H9 (cell line): ENCODE measurements at regions not wholly inside any gene's neighbourhood (a gene's known extent, or its start where the extent isn't known, plus 50 kb on each side); places are given as distances from the start of the nearest gene placed in this dataset.
A peak's percentile ranks its signal among the peaks of the same experiment; 100 is the strongest.

Experiments
- DNase-seq: peaks from one replicate; pipeline ENCODE4 v3.0.0-alpha.2; 2017
- H2AFZ ChIP-seq: one replicate; pipeline ENCODE4 v1.6.1; 2013; ENCODE audit warnings: mild to moderate bottlenecking, low read length, control low read depth, moderate library complexity
- H2AK5ac ChIP-seq: 2 replicates; pipeline ENCODE4 v1.6.1; 2013; ENCODE audit warnings: low read length, control low read depth, mixed read lengths; ENCODE audit not compliant: insufficient read length
- H2BK120ac ChIP-seq: one replicate; pipeline ENCODE4 v1.6.1; 2013; ENCODE audit warnings: low read depth, mild to moderate bottlenecking, low read length, control low read depth, inconsistent platforms; ENCODE audit not compliant: poor library complexity, severe bottlenecking
- H2BK12ac ChIP-seq: 2 replicates; pipeline ENCODE4 v1.6.1; 2013; ENCODE audit warnings: low read length, control low read depth, mixed read lengths, low read depth; ENCODE audit not compliant: insufficient read length
- H2BK15ac ChIP-seq: 2 replicates; pipeline ENCODE4 v1.6.1; 2013; ENCODE audit warnings: low read depth, low read length, control low read depth
- H2BK20ac ChIP-seq: one replicate; pipeline ENCODE4 v1.6.1; 2013; ENCODE audit warnings: low read depth, mild to moderate bottlenecking, low read length, control low read depth, inconsistent platforms; ENCODE audit not compliant: poor library complexity, severe bottlenecking
- H2BK5ac ChIP-seq: 2 replicates; pipeline ENCODE4 v1.6.1; 2013; ENCODE audit warnings: low read length, control low read depth, mixed read lengths; ENCODE audit not compliant: insufficient read length
- H3K14ac ChIP-seq: 2 replicates; pipeline ENCODE4 v1.6.1; 2013; ENCODE audit warnings: low read length, control low read depth; ENCODE audit not compliant: insufficient read depth
- H3K18ac ChIP-seq: 2 replicates; pipeline ENCODE4 v1.6.1; 2013; ENCODE audit warnings: low read depth, mild to moderate bottlenecking, mixed read lengths, low read length, control low read depth; ENCODE audit not compliant: insufficient read length
- H3K23ac ChIP-seq: 2 replicates; pipeline ENCODE4 v1.6.1; 2013; ENCODE audit warnings: low read length, control low read depth, mixed read lengths, low read depth; ENCODE audit not compliant: insufficient read length
- H3K23me2 ChIP-seq: 2 replicates; pipeline ENCODE4 v1.6.1; 2013; ENCODE audit warnings: low read depth, mild to moderate bottlenecking, mixed read lengths, low read length, control low read depth; ENCODE audit not compliant: insufficient read length, poor library complexity, severe bottlenecking
- H3K27ac ChIP-seq: 2 replicates; pipeline ENCODE4 v1.5.1; 2013; ENCODE audit warnings: low read length, control low read depth, mixed read lengths, low read depth; ENCODE audit not compliant: insufficient read length
- H3K27me3 ChIP-seq: 2 replicates; pipeline ENCODE4 v1.6.1; 2013; ENCODE audit warnings: low read length, control low read depth, inconsistent platforms; ENCODE audit not compliant: insufficient read depth
- H3K4ac ChIP-seq: 2 replicates; pipeline ENCODE4 v1.6.1; 2013; ENCODE audit warnings: low read depth, mild to moderate bottlenecking, control low read depth, inconsistent platforms, low read length, moderate library complexity
- H3K4me1 ChIP-seq: 2 replicates; pipeline ENCODE4 v1.6.1; 2013; ENCODE audit warnings: low read length, control low read depth, inconsistent platforms; ENCODE audit not compliant: insufficient read depth
- H3K4me2 ChIP-seq: 2 replicates; pipeline ENCODE4 v1.6.1; 2013; ENCODE audit warnings: low read length, control low read depth, mixed read lengths; ENCODE audit not compliant: insufficient read length, insufficient read depth
- H3K56ac ChIP-seq: 2 replicates; pipeline ENCODE4 v1.6.1; 2013; ENCODE audit warnings: low read depth, mild to moderate bottlenecking, mixed read lengths, low read length, control low read depth; ENCODE audit not compliant: insufficient read length
- H3K79me1 ChIP-seq: 2 replicates; pipeline ENCODE4 v1.6.1; 2013; ENCODE audit warnings: low read depth, mild to moderate bottlenecking, moderate library complexity, low read length, control low read depth, inconsistent platforms; ENCODE audit not compliant: insufficient read depth, poor library complexity, severe bottlenecking
- H3K79me2 ChIP-seq: 2 replicates; pipeline ENCODE4 v1.6.1; 2013; ENCODE audit warnings: low read length, control low read depth, inconsistent platforms; ENCODE audit not compliant: insufficient read depth
- H3K9ac ChIP-seq: 2 replicates; pipeline ENCODE4 v1.6.1; 2013; ENCODE audit warnings: low read length, control low read depth, mixed read lengths; ENCODE audit not compliant: insufficient read length; ENCODE audit errors: extremely low read depth
- H3K9me3 ChIP-seq: one replicate; pipeline ENCODE4 v1.6.1; 2013; ENCODE audit warnings: low read depth, low read length, inconsistent platforms; ENCODE audit not compliant: control insufficient read depth
- H3T11ph ChIP-seq: one replicate; pipeline ENCODE4 v1.6.1; 2013; ENCODE audit warnings: mild to moderate bottlenecking, low read length, control low read depth, inconsistent platforms
- H4K20me1 ChIP-seq: one replicate; pipeline ENCODE4 v1.6.1; 2013; ENCODE audit not compliant: control insufficient read depth, insufficient read length, insufficient read depth
- H4K5ac ChIP-seq: 2 replicates; pipeline ENCODE4 v1.6.1; 2013; ENCODE audit warnings: low read depth, mild to moderate bottlenecking, mixed read lengths, low read length, control low read depth; ENCODE audit not compliant: insufficient read length
- H4K8ac ChIP-seq: replicated peaks from 2 replicates; pipeline ENCODE4 v1.6.1; 2013; ENCODE audit warnings: low read length, control low read depth, mixed read lengths, low read depth; ENCODE audit not compliant: insufficient read length
- H4K91ac ChIP-seq: 2 replicates; pipeline ENCODE4 v1.6.1; 2013; ENCODE audit warnings: low read depth, mild to moderate bottlenecking, moderate library complexity, mixed read lengths, low read length, control low read depth; ENCODE audit not compliant: insufficient read length
- H3K27ac Mint-ChIP-seq, 3 experiments: 2 replicates in 2 of 3; 3 replicates in 1 of 3; pipeline ENCODE4 v1.8.0; 2020 to 2021; ENCODE audit warnings: mixed read lengths in 3 of 3, mild to moderate bottlenecking in 1 of 3, moderate library complexity in 1 of 3
- H3K27me3 Mint-ChIP-seq: 2 replicates; pipeline ENCODE4 v1.8.0; 2021; ENCODE audit warnings: low read depth, mild to moderate bottlenecking, moderate library complexity, mixed read lengths
- H3K36me3 Mint-ChIP-seq, 3 experiments: 2 replicates in 2 of 3; 3 replicates in 1 of 3; pipeline ENCODE4 v1.8.0; 2020 to 2021; ENCODE audit warnings: low read depth in 3 of 3, mixed read lengths in 3 of 3; ENCODE audit not compliant: insufficient read depth in 1 of 3
- H3K4me1 Mint-ChIP-seq, 2 experiments: 2 replicates each; pipeline ENCODE4 v1.8.0; 2020; ENCODE audit warnings: mixed read lengths in 2 of 2
- H3K4me3 Mint-ChIP-seq, 2 experiments: 2 replicates in 1 of 2; 3 replicates in 1 of 2; pipeline ENCODE4 v1.8.0; 2020 to 2021; ENCODE audit warnings: mild to moderate bottlenecking in 2 of 2, mixed read lengths in 2 of 2, moderate library complexity in 1 of 2
- H3K9me3 Mint-ChIP-seq, 2 experiments: 2 replicates in 1 of 2; 3 replicates in 1 of 2; pipeline ENCODE4 v1.8.0; 2020; ENCODE audit warnings: mild to moderate bottlenecking in 2 of 2, mixed read lengths in 2 of 2, moderate library complexity in 1 of 2
- CTCF ChIP-seq: fragments of 200-600 bp; sonication (generic); conservative IDR thresholded peaks from 3 replicates; pipeline ENCODE4 v1.8.0; 2021; ENCODE audit warnings: antibody characterized with exemption, mild to moderate bottlenecking
- WGBS: extraction: QIAGEN DNeasy Blood & Tissue Kit; methylation state at CpG from one replicate; pipeline ENCODE4 v1.1.7; 2013; ENCODE audit warnings: missing lambda C conversion rate, low lambda C conversion rate, mixed read lengths; ENCODE audit not compliant: insufficient read length; ENCODE audit errors: extremely low coverage; 5-methylcytosine and 5-hydroxymethylcytosine counted together

GRCh38 chr17:13753771-13754170, 152.0 kb upstream of the HS3ST3A1 start:
- Mint-ChIP-seq H3K4me1 (peaks cover 38 to 41% of the 10 kb centered on the region in 2 experiments), H3K27me3 (no peaks in the 10 kb centered on the region; the same call in none of the 2 replicates)

More at GRCh38 chr17:13753771-13754170, 152.0 kb upstream of the HS3ST3A1 start:
- Histone ChIP-seq H2BK15ac (no peak overlapping the region), H2AFZ (no peak overlapping the region), H4K5ac (no peak overlapping the region), H3K14ac (no peak overlapping the region), H3K27ac (no peak overlapping the region), H4K91ac (no peak overlapping the region), H2AK5ac (no peak overlapping the region), H3K4me2 (no peak overlapping the region), H3K79me2 (no peaks in the 10 kb centered on the region), H3K23me2 (no peaks in the 10 kb centered on the region), H3K18ac (no peak overlapping the region), H3K9ac (no peak overlapping the region), H3T11ph (no peak overlapping the region), H3K79me1 (no peaks in the 10 kb centered on the region), H2BK20ac (no peak overlapping the region), H2BK120ac (no peak overlapping the region), H3K27me3 (no peaks in the 10 kb centered on the region), H3K56ac (no peak overlapping the region), H3K23ac (no peak overlapping the region), H4K20me1 (no peaks in the 10 kb centered on the region), H3K9me3 (no peaks in the 10 kb centered on the region), H4K8ac (no peak overlapping the region), H3K4me1 (peaks cover 8% of the 10 kb centered on the region; the same call in 1 of the 2 replicates), H2BK12ac (no peak overlapping the region), H3K4ac (no peak overlapping the region), H2BK5ac (no peak overlapping the region)
- no CpG with 5 or more reads among the region's 1 CpG for WGBS
- H3K4me3 Mint-ChIP-seq = no peak overlapping the region
- H3K9me3 Mint-ChIP-seq = no peaks in the 10 kb centered on the region; a peak in 2 of 5 replicates
- DNase-seq = no peak
- peak overlapping the region in 1 of 3 experiments; percentile 36; a peak in 1 of 7 replicates for H3K27ac Mint-ChIP-seq
- no peaks in the 10 kb centered on the region; a peak in 1 of 7 replicates for H3K36me3 Mint-ChIP-seq
- TF ChIP-seq CTCF = no peak
